ENCODE measurements at regions not wholly inside any gene's neighbourhood (a gene's known extent, or its start where the extent isn't known, plus 50 kb on each side); places are given as distances from the start of the nearest gene placed in this dataset.

DNA sequence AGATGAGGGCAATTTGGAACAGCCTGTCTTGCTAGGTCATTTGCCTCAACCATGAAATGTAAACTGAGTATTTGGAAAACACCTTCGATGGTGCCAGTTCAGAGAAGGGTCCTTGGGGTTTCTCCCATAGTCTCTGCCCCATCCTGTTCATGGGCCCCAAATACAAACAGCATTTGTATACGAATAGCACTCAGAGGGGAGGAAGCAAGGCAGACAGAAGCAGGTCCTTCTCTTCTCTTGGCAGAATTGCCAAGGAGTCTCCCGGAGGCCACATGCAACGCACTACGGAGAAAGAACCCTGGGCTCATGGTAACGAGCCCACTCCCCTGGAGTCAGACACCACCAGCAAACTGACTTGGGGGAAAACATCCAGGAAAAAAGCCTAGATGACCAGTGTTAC is 162.1 kb downstream of the RAB11FIP2 start:
- Mint-ChIP-seq H3K4me1 (ENCODE audit: low read depth) (no peaks in the 10 kb centered on the region), H3K27me3 (ENCODE audit: low read depth) (peaks cover 1% of the 10 kb centered on the region), H3K4me3 (ENCODE audit: unreplicated experiment) (no peak overlapping the region), H3K27ac (ENCODE audit: unreplicated experiment) (no peak overlapping the region), H3K36me3 (ENCODE audit: low read depth) (no peaks in the 10 kb centered on the region), H3K9me3 (ENCODE audit: low read depth) (peaks cover 3% of the 10 kb centered on the region)
- TF ChIP-seq, protein P1, sequence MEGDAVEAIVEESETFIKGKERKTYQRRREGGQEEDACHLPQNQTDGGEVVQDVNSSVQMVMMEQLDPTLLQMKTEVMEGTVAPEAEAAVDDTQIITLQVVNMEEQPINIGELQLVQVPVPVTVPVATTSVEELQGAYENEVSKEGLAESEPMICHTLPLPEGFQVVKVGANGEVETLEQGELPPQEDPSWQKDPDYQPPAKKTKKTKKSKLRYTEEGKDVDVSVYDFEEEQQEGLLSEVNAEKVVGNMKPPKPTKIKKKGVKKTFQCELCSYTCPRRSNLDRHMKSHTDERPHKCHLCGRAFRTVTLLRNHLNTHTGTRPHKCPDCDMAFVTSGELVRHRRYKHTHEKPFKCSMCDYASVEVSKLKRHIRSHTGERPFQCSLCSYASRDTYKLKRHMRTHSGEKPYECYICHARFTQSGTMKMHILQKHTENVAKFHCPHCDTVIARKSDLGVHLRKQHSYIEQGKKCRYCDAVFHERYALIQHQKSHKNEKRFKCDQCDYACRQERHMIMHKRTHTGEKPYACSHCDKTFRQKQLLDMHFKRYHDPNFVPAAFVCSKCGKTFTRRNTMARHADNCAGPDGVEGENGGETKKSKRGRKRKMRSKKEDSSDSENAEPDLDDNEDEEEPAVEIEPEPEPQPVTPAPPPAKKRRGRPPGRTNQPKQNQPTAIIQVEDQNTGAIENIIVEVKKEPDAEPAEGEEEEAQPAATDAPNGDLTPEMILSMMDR (IDR thresholded peaks at IDR 0.05), result no peak
- DNase-seq (ENCODE audit: low spot score), result no peak

DNA sequence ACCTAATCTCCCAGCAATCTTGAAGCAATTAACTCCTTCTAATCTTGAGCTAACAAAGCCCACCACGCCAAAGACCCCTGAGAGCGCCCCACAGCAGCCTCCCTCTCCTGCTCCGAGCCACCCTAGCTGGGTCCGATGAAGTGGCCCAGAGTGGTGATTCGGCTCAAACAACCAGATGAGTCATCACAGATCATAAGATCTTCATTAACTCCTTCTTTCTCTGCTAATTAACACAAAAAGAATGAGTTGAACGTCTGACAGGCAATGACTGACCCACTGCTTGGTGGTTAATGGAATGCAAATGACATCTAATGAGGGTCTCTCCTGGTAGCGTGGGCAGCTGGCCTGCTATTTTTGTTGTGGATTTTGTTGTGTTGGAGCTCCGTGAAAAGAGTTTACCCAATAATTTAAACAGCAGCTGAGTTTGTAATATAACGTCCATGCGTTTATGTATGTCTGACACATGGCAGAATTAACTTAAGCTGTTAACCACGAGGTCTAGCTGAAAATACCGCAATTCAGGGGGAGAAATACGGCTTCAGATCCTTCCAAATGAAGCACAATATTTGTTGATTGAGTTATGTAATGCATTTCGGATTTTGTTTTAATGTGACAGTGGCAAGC is 161.4 kb downstream of the RAB11FIP2 start:
- peaks cover 5% of the 10 kb centered on the region for H3K27me3 Mint-ChIP-seq (ENCODE audit: low read depth)
- TF ChIP-seq, protein P1 (IDR thresholded peaks at IDR 0.05), result no peak
- peaks cover 3% of the 10 kb centered on the region for H3K9me3 Mint-ChIP-seq (ENCODE audit: low read depth)
- no peaks in the 10 kb centered on the region for H3K36me3 Mint-ChIP-seq (ENCODE audit: low read depth)
- H3K4me1 Mint-ChIP-seq (ENCODE audit: low read depth), result no peaks in the 10 kb centered on the region
- H3K4me3 Mint-ChIP-seq (ENCODE audit: unreplicated experiment), result no peak overlapping the region
- no peak for DNase-seq (ENCODE audit: low spot score)
- no peak overlapping the region for H3K27ac Mint-ChIP-seq (ENCODE audit: unreplicated experiment)

DNA sequence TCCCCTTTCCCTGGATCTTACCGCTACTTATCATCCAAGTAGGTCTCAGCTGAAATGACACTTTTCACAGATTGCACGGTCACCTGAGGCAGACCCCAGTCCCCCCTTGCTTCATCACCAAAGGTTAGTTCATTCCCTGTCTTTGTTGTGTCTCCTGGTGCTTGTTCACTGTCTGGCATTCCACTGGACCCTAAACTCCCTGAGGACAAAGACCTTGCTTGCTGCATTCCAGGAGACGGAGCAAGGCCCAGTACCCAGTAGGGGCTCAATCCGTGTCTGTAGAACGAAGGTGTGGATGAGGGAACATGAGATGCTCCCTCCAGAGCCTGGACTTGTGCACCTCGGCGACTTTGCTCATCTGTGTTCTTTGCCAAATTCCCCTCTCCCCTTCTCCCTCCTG is 160.0 kb downstream of the RAB11FIP2 start:
- H3K36me3 Mint-ChIP-seq (ENCODE audit: low read depth), result no peaks in the 10 kb centered on the region
- TF ChIP-seq, protein P1 (IDR thresholded peaks at IDR 0.05), result no peak
- H3K4me3 Mint-ChIP-seq (ENCODE audit: unreplicated experiment), result no peak overlapping the region
- peaks cover 3% of the 10 kb centered on the region for H3K9me3 Mint-ChIP-seq (ENCODE audit: low read depth)
- DNase-seq (ENCODE audit: low spot score), result no peak
- peaks cover 5% of the 10 kb centered on the region for H3K27me3 Mint-ChIP-seq (ENCODE audit: low read depth)
- no peak overlapping the region for H3K27ac Mint-ChIP-seq (ENCODE audit: unreplicated experiment)
- no peaks in the 10 kb centered on the region for H3K4me1 Mint-ChIP-seq (ENCODE audit: low read depth)

DNA sequence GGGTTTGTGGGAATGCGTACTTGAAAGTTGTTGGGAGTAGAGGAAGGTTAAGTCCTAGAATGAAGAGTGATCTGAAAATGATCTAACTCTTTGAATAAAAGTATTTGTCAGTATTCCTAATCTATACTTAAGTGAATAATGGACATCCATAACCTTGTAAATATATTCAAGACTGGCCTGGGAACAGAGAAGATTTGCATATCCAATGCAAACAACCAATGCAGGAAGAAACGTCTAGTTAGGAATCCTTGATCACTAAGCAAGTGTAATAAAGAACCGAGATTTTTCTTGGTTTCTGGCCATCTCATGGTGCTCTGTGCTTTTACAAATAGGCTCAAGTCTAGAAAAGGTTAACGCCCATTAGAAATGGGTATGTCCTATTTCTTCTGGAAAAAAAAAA is 157.1 kb downstream of the RAB11FIP2 start:
- Mint-ChIP-seq H3K4me3 (ENCODE audit: unreplicated experiment) (no peak overlapping the region), H3K27ac (ENCODE audit: unreplicated experiment) (no peak overlapping the region), H3K36me3 (ENCODE audit: low read depth) (no peaks in the 10 kb centered on the region), H3K27me3 (ENCODE audit: low read depth) (peaks cover 11% of the 10 kb centered on the region), H3K4me1 (ENCODE audit: low read depth) (no peaks in the 10 kb centered on the region), H3K9me3 (ENCODE audit: low read depth) (peaks cover 3% of the 10 kb centered on the region)
- no peak for DNase-seq (ENCODE audit: low spot score)
- TF ChIP-seq, protein P1 (IDR thresholded peaks at IDR 0.05), result no peak

DNA sequence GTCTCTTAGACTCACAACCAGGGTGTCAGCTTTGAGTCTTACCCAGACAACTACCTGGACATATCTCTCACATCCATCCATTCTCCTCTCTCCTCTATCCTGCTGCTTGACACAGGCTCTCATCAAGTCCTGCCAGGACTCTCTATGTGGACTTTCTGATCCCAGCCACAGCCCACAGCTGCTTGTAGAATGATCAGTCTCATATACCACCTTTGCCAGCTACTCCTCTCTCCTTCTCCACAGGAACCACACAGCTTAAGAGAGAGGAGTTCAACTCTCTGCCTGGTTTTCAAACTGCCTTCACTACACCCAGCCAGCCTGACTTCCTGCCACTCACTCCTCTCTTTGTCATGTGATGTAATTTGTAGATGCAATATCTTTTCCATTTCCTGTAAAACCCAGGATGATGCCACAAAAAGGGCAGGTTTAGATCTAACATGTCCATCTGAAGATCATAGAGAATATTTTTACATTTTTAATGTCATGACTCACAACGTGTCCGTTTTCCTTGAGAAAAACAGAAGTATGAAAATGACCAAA is 154.0 kb downstream of the RAB11FIP2 start:
- Mint-ChIP-seq H3K27ac (ENCODE audit: unreplicated experiment) (no peak overlapping the region), H3K36me3 (ENCODE audit: low read depth) (no peaks in the 10 kb centered on the region), H3K9me3 (ENCODE audit: low read depth) (peaks cover under 1% of the 10 kb centered on the region), H3K27me3 (ENCODE audit: low read depth) (peaks cover 10% of the 10 kb centered on the region), H3K4me3 (ENCODE audit: unreplicated experiment) (no peak overlapping the region), H3K4me1 (ENCODE audit: low read depth) (peaks cover 4% of the 10 kb centered on the region)
- DNase-seq (ENCODE audit: low spot score), result no peak
- TF ChIP-seq, protein P1 (IDR thresholded peaks at IDR 0.05), result no peak
